ENCODE measurements at regions not wholly inside any gene's neighbourhood (a gene's known extent, or its start where the extent isn't known, plus 50 kb on each side); places are given as distances from the start of the nearest gene placed in this dataset.
A peak's percentile ranks its signal among the peaks of the same experiment; 100 is the strongest.

GRCh38 chr5:25858019-25858418 is 1180.4 kb downstream of the CDH9 start:
- TF ChIP-seq CTCF (IDR thresholded peaks at IDR 0.05) (peak; percentile 43), POLR2AphosphoS5 (IDR thresholded peaks at IDR 0.05; ENCODE audit: low read depth, low read length) (no peak), SIN3A (IDR thresholded peaks at IDR 0.05; ENCODE audit: borderline replicate concordance, insufficient read depth, low read depth, low read length) (no peak), REST (IDR thresholded peaks at IDR 0.05; ENCODE audit: insufficient read depth in 1 of 2, low read depth in 2 of 2, low read length in 1 of 2) (no peak)
